ENCODE measurements at regions not wholly inside any gene's neighbourhood (a gene's known extent, or its start where the extent isn't known, plus 50 kb on each side); places are given as distances from the start of the nearest gene placed in this dataset.
"Not testable (repeated sequence)": the region's sequence is repeated elsewhere in the genome, so short reads cannot be mapped to it uniquely, and the experiment has no call there.

DNA sequence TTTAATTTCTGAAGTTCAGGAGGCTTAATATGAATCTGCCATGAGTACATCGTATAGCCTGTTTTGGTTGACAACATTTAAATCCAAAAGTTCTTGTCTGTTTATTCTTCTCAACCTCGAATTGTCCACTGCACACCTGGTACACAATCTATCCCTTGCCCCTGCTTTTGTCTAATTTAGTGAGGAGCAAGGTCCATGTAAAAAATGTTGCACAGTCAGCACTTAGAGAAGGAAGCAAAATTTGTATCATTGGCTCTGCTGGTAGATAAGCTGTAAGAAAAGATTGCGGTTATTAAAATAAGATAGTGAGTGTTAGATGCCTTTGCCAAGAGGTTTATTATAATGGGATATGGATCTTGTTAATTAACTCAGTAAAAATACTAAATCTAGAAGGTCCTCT, 761.5 kb downstream of the RAPGEF2 start:
- H3K27me3 ChIP-seq (ENCODE audit: control insufficient read depth, insufficient read depth, low read length), result no peaks in the 10 kb centered on the region
- no peaks in the 10 kb centered on the region for H3K9me3 ChIP-seq (replicated peaks; ENCODE audit: low read length)
- no peaks in the 10 kb centered on the region for H3K4me1 ChIP-seq (ENCODE audit: control insufficient read depth, insufficient read depth, low read length)
- H3K4me2 ChIP-seq (ENCODE audit: low read length), result no peak overlapping the region
- H3K9ac ChIP-seq (ENCODE audit: low read depth, low read length), result no peak overlapping the region
- no peak overlapping the region for H3K4me3 ChIP-seq (ENCODE audit: low read length)
- no peaks in the 10 kb centered on the region for H3K36me3 ChIP-seq (ENCODE audit: insufficient read depth, low read length)

DNA sequence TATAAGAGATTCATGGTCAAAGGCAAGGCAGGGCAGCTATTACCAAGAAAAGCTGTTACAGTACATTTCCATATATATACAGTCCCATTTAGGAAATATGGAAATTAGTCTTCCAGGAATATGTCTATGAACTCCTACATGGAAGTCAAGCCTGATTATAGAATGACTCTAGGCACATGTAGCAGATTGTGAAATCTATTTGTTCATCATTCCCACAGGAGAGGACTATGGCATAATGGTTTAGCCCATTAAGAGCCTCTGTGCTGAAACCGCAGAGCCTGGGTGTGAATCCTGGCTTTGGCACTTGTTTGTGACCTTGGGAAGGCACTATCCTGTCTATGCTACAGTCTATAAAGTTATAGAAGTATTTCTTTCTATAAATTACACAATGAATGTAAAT, 764.8 kb downstream of the RAPGEF2 start:
- H3K9ac ChIP-seq (ENCODE audit: low read depth, low read length), result no peak overlapping the region
- no peak overlapping the region for H3K4me3 ChIP-seq (ENCODE audit: low read length)
- no peaks in the 10 kb centered on the region for H3K9me3 ChIP-seq (replicated peaks; ENCODE audit: low read length)
- H3K4me1 ChIP-seq (ENCODE audit: control insufficient read depth, insufficient read depth, low read length), result no peaks in the 10 kb centered on the region
- H3K4me2 ChIP-seq (ENCODE audit: low read length), result no peak overlapping the region
- H3K27me3 ChIP-seq (ENCODE audit: control insufficient read depth, insufficient read depth, low read length), result no peaks in the 10 kb centered on the region
- no peaks in the 10 kb centered on the region for H3K36me3 ChIP-seq (ENCODE audit: insufficient read depth, low read length)

GRCh38 chr4:159868936-159869335, 766.1 kb downstream of the RAPGEF2 start:
- H3K9me3 ChIP-seq (replicated peaks; ENCODE audit: low read length); H3K4me2 ChIP-seq (ENCODE audit: low read length); H3K9ac ChIP-seq (ENCODE audit: low read depth, low read length); H3K36me3 ChIP-seq (ENCODE audit: insufficient read depth, low read length); H3K4me1 ChIP-seq (ENCODE audit: control insufficient read depth, insufficient read depth, low read length); H3K4me3 ChIP-seq (ENCODE audit: low read length); H3K27me3 ChIP-seq (ENCODE audit: control insufficient read depth, insufficient read depth, low read length): not testable (repeated sequence)

DNA sequence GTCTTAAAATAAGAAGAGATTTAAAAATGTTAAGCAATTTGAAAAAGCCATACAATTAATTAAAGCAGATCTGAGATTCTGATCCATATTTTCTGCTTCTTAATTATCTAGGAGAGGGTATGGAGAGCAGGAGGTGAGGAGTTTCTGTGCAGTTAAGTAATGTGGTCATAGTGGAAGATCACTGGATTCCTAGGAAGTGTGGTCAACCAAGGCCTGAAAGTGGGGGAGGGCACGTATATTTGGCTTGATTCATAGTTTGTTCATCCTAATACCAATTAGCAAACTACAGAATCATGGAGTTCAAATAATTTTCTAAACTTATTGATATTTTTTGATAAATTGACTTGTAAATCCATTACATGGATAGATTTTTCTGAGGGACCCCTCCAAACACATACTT, 768.3 kb downstream of the RAPGEF2 start:
- Histone ChIP-seq H3K4me2 (ENCODE audit: low read length) (no peak overlapping the region), H3K9me3 (replicated peaks; ENCODE audit: low read length) (no peaks in the 10 kb centered on the region), H3K4me1 (ENCODE audit: control insufficient read depth, insufficient read depth, low read length) (no peaks in the 10 kb centered on the region), H3K4me3 (ENCODE audit: low read length) (no peak overlapping the region), H3K27me3 (ENCODE audit: control insufficient read depth, insufficient read depth, low read length) (no peaks in the 10 kb centered on the region), H3K9ac (ENCODE audit: low read depth, low read length) (no peak overlapping the region), H3K36me3 (ENCODE audit: insufficient read depth, low read length) (no peaks in the 10 kb centered on the region)

DNA sequence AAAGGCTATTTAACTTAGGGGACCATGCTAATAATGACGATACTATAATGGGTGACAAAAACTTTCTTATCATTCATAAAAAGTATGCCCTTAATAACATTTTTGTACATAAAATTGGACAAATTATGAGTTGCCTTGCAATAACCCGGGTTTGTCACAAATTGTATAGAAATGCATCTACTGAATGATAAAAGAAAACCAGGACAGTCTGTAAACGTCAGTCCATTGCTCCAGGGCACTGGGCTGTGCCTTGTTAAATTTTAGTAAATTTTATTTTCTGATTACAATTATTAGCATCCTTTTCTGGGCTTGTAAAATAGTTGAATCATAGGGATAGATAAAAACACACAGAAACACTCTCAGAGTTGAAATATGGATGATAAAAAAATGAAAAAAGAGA, 778.3 kb downstream of the RAPGEF2 start:
- Histone ChIP-seq H3K4me1 (ENCODE audit: control insufficient read depth, insufficient read depth, low read length) (no peaks in the 10 kb centered on the region), H3K36me3 (ENCODE audit: insufficient read depth, low read length) (no peaks in the 10 kb centered on the region), H3K4me2 (ENCODE audit: low read length) (no peak overlapping the region), H3K9me3 (replicated peaks; ENCODE audit: low read length) (no peaks in the 10 kb centered on the region), H3K27me3 (ENCODE audit: control insufficient read depth, insufficient read depth, low read length) (no peaks in the 10 kb centered on the region), H3K4me3 (ENCODE audit: low read length) (no peak overlapping the region), H3K9ac (ENCODE audit: low read depth, low read length) (no peak overlapping the region)

DNA sequence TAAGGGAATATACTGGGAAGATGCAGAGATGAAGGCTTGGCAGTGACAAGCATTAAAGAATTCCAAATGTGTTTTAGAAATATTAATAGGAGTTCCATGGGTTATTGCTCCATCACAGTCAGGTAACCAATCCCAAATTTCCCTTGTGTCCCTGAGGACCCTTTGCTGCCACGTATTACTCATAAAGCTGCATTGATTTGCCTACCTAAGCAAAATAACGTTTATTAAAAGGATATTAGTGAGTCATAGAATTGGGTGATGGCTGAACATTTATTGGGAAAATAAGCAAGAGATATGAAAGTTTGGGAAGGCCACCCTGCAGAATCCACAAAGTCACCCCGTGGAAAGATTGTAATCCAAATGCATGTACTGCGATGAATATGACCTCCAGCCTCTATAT, 782.1 kb downstream of the RAPGEF2 start:
- no peak overlapping the region for H3K9ac ChIP-seq (ENCODE audit: low read depth, low read length)
- H3K4me1 ChIP-seq (ENCODE audit: control insufficient read depth, insufficient read depth, low read length), result no peaks in the 10 kb centered on the region
- H3K4me3 ChIP-seq (ENCODE audit: low read length), result no peak overlapping the region
- H3K4me2 ChIP-seq (ENCODE audit: low read length), result no peak overlapping the region
- H3K9me3 ChIP-seq (replicated peaks; ENCODE audit: low read length), result no peaks in the 10 kb centered on the region
- no peaks in the 10 kb centered on the region for H3K36me3 ChIP-seq (ENCODE audit: insufficient read depth, low read length)
- H3K27me3 ChIP-seq (ENCODE audit: control insufficient read depth, insufficient read depth, low read length), result no peaks in the 10 kb centered on the region

DNA sequence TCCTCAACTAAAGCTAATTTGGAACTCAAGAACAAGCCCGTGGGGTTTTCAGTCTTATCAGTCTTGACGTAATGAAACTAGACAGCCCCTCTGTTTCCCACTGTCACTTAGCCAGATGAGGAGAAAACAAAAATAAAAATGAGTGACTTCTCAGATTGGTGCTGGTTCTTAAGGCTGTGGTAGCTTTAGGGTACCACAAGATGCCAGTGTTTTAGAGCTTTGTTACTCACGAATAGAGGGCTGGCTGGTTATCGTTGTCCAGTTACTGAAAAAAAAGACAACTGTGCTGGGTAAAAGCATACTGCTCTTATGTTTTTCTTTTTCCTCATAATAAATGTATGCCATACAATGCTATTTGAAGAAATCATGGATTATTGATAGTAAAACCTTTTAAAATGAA, 796.7 kb downstream of the RAPGEF2 start:
- no peaks in the 10 kb centered on the region for H3K36me3 ChIP-seq (ENCODE audit: insufficient read depth, low read length)
- no peaks in the 10 kb centered on the region for H3K9me3 ChIP-seq (replicated peaks; ENCODE audit: low read length)
- no peak overlapping the region for H3K4me2 ChIP-seq (ENCODE audit: low read length)
- H3K9ac ChIP-seq (ENCODE audit: low read depth, low read length), result no peak overlapping the region
- no peaks in the 10 kb centered on the region for H3K4me1 ChIP-seq (ENCODE audit: control insufficient read depth, insufficient read depth, low read length)
- no peak overlapping the region for H3K4me3 ChIP-seq (ENCODE audit: low read length)
- H3K27me3 ChIP-seq (ENCODE audit: control insufficient read depth, insufficient read depth, low read length), result no peaks in the 10 kb centered on the region

DNA sequence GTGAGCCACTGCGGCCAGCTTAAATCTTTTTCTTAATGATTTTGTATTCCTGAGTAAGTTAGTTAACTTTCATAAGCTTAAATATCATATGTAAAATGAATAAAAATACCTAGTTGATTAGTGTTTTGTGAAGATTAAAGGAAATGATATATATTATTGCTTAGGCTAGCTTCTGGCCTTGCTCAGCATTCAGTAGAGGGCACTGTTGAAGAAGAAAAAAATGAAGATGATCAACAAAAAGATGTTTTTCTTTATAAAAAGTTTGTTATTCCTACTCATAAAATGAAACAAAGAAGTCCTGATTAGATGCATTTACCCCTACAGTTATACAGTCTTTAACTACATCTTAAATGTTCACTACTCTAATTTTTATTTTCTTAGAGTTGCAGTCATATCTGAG, 797.7 kb downstream of the RAPGEF2 start:
- H3K36me3 ChIP-seq (ENCODE audit: insufficient read depth, low read length), result no peaks in the 10 kb centered on the region
- H3K27me3 ChIP-seq (ENCODE audit: control insufficient read depth, insufficient read depth, low read length), result no peaks in the 10 kb centered on the region
- H3K4me1 ChIP-seq (ENCODE audit: control insufficient read depth, insufficient read depth, low read length), result no peaks in the 10 kb centered on the region
- no peak overlapping the region for H3K4me2 ChIP-seq (ENCODE audit: low read length)
- H3K9me3 ChIP-seq (replicated peaks; ENCODE audit: low read length), result no peaks in the 10 kb centered on the region
- no peak overlapping the region for H3K4me3 ChIP-seq (ENCODE audit: low read length)
- no peak overlapping the region for H3K9ac ChIP-seq (ENCODE audit: low read depth, low read length)

DNA sequence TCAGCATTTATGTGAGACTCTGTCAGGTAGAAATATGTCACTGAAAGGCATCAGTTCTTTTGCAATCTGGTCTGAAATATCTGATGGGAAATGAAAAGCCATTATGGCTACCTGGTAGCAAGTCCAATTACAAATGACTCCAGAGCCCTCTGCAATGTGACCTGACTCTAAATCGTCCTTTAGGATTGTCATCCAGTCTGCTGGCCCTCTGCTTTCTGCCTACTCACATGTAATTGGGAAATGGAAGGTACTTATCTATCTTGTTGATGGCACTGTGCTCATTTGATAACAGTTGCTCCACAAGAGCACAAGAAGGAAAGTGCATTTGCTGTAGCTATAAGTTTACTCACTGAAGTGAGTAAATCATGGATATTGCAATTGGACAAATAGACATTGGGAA, 799.8 kb downstream of the RAPGEF2 start:
- Histone ChIP-seq H3K4me2 (ENCODE audit: low read length) (no peak overlapping the region), H3K27me3 (ENCODE audit: control insufficient read depth, insufficient read depth, low read length) (no peaks in the 10 kb centered on the region), H3K9me3 (replicated peaks; ENCODE audit: low read length) (no peaks in the 10 kb centered on the region), H3K4me1 (ENCODE audit: control insufficient read depth, insufficient read depth, low read length) (no peaks in the 10 kb centered on the region), H3K9ac (ENCODE audit: low read depth, low read length) (no peak overlapping the region), H3K36me3 (ENCODE audit: insufficient read depth, low read length) (no peaks in the 10 kb centered on the region), H3K4me3 (ENCODE audit: low read length) (no peak overlapping the region)

GRCh38 chr4:159904906-159905305, 802.0 kb downstream of the RAPGEF2 start:
- H3K4me2 ChIP-seq (ENCODE audit: low read length), result no peak overlapping the region
- no peaks in the 10 kb centered on the region for H3K36me3 ChIP-seq (ENCODE audit: insufficient read depth, low read length)
- no peak overlapping the region for H3K4me3 ChIP-seq (ENCODE audit: low read length)
- no peak overlapping the region for H3K9ac ChIP-seq (ENCODE audit: low read depth, low read length)
- no peaks in the 10 kb centered on the region for H3K4me1 ChIP-seq (ENCODE audit: control insufficient read depth, insufficient read depth, low read length)
- H3K27me3 ChIP-seq (ENCODE audit: control insufficient read depth, insufficient read depth, low read length), result no peaks in the 10 kb centered on the region
- H3K9me3 ChIP-seq (replicated peaks; ENCODE audit: low read length), result no peaks in the 10 kb centered on the region

DNA sequence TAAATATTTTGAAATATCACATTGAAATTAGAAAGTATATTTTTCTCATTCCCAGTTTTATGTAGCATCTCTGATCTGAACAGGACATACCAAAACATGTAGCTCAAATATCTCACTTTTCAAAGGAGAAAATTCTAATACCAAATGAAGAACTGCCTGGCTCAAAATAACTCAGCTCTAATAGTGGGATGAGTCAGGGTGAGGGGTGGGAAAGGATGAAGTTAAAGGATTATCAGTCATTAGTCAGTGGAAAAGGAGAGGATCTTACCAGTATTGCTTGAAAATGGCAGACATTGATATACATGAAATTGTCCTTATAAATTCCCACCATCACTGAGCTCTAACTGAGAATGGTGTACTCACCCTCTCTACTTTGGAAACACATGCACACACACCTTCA, 803.2 kb downstream of the RAPGEF2 start:
- no peaks in the 10 kb centered on the region for H3K4me1 ChIP-seq (ENCODE audit: control insufficient read depth, insufficient read depth, low read length)
- no peaks in the 10 kb centered on the region for H3K9me3 ChIP-seq (replicated peaks; ENCODE audit: low read length)
- H3K9ac ChIP-seq (ENCODE audit: low read depth, low read length), result no peak overlapping the region
- no peak overlapping the region for H3K4me3 ChIP-seq (ENCODE audit: low read length)
- H3K4me2 ChIP-seq (ENCODE audit: low read length), result no peak overlapping the region
- no peaks in the 10 kb centered on the region for H3K36me3 ChIP-seq (ENCODE audit: insufficient read depth, low read length)
- H3K27me3 ChIP-seq (ENCODE audit: control insufficient read depth, insufficient read depth, low read length), result no peaks in the 10 kb centered on the region

DNA sequence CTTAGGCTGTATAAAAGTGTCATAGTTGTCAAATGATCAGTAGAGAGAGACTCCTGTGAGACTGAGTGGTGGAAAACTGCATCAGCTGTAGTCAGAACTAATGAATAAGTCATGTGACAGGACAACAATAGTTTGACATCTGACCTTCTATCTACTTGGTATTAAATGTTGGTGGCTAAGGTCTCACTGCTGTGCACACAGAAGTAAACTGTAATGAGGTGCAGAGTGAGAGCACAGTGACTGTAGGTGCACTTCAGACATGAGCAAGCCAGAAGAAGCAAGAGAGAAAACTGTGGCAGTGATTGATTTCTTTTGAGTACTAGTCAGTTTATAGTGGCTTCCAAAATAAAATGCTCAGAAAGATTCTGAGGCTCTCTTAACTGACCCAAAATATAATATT, 803.6 kb downstream of the RAPGEF2 start:
- no peaks in the 10 kb centered on the region for H3K4me1 ChIP-seq (ENCODE audit: control insufficient read depth, insufficient read depth, low read length)
- H3K36me3 ChIP-seq (ENCODE audit: insufficient read depth, low read length), result no peaks in the 10 kb centered on the region
- H3K9me3 ChIP-seq (replicated peaks; ENCODE audit: low read length), result no peaks in the 10 kb centered on the region
- no peak overlapping the region for H3K9ac ChIP-seq (ENCODE audit: low read depth, low read length)
- H3K4me3 ChIP-seq (ENCODE audit: low read length), result no peak overlapping the region
- H3K27me3 ChIP-seq (ENCODE audit: control insufficient read depth, insufficient read depth, low read length), result no peaks in the 10 kb centered on the region
- H3K4me2 ChIP-seq (ENCODE audit: low read length), result no peak overlapping the region

DNA sequence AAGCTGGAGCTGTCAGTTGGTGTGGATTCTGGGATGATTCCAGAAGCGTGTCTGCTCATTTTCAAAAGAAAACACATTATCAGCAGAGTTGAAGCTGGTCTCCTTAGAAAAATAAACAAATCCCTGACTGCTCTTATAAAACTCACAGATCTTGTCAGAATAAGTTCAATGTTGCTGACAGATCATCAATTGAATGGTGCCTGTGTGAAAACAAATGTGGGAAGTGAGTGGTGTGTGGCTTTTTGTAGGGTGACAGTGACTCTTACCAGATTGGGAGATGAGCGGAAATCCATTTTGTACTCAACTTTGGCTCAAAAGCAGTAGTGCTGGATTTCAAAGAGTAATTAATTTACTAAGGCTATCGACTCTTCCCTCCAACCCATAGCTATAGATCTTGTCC, 807.8 kb downstream of the RAPGEF2 start:
- Histone ChIP-seq H3K27me3 (ENCODE audit: control insufficient read depth, insufficient read depth, low read length) (no peaks in the 10 kb centered on the region), H3K9me3 (replicated peaks; ENCODE audit: low read length) (no peaks in the 10 kb centered on the region), H3K36me3 (ENCODE audit: insufficient read depth, low read length) (no peaks in the 10 kb centered on the region), H3K4me3 (ENCODE audit: low read length) (no peak overlapping the region), H3K4me2 (ENCODE audit: low read length) (no peak overlapping the region), H3K4me1 (ENCODE audit: control insufficient read depth, insufficient read depth, low read length) (no peaks in the 10 kb centered on the region), H3K9ac (ENCODE audit: low read depth, low read length) (no peak overlapping the region)

All from skeletal muscle satellite cell (primary cell).